ENCODE measurements at regions not wholly inside any gene's neighbourhood (a gene's known extent, or its start where the extent isn't known, plus 50 kb on each side); places are given as distances from the start of the nearest gene placed in this dataset.

DNA sequence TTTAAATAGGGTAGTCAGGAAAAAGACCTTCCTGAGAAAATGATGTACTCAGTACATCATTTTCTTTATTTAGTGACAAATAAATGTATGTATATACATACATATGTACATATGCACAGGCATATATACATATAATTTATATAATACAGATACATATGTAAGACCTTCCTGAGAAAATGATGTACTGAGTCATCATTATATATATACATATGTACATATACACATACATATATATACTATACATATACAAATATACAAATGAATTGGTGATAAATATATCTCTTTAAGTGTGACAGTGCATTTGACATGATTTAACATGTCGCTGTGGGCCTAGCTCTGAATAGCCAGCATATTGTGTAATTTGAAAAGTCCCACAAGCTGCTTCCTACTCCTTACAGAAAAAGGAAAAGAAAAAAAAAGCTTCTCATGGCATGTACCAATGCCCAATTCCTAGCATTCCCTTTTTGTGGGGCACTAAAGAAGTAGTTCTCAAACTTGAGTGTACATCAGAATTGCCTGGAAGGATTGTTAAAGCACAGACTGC, 208.1 kb upstream of the UMPS start:
- TF ChIP-seq POLR2A (IDR thresholded peaks at IDR 0.05), result no peak
- TF ChIP-seq, protein P1, sequence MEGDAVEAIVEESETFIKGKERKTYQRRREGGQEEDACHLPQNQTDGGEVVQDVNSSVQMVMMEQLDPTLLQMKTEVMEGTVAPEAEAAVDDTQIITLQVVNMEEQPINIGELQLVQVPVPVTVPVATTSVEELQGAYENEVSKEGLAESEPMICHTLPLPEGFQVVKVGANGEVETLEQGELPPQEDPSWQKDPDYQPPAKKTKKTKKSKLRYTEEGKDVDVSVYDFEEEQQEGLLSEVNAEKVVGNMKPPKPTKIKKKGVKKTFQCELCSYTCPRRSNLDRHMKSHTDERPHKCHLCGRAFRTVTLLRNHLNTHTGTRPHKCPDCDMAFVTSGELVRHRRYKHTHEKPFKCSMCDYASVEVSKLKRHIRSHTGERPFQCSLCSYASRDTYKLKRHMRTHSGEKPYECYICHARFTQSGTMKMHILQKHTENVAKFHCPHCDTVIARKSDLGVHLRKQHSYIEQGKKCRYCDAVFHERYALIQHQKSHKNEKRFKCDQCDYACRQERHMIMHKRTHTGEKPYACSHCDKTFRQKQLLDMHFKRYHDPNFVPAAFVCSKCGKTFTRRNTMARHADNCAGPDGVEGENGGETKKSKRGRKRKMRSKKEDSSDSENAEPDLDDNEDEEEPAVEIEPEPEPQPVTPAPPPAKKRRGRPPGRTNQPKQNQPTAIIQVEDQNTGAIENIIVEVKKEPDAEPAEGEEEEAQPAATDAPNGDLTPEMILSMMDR (IDR thresholded peaks at IDR 0.05), result no peak

All from thyroid gland (tissue), 4 donors.